ENCODE measurements at regions not wholly inside any gene's neighbourhood (a gene's known extent, or its start where the extent isn't known, plus 50 kb on each side); places are given as distances from the start of the nearest gene placed in this dataset.

DNA sequence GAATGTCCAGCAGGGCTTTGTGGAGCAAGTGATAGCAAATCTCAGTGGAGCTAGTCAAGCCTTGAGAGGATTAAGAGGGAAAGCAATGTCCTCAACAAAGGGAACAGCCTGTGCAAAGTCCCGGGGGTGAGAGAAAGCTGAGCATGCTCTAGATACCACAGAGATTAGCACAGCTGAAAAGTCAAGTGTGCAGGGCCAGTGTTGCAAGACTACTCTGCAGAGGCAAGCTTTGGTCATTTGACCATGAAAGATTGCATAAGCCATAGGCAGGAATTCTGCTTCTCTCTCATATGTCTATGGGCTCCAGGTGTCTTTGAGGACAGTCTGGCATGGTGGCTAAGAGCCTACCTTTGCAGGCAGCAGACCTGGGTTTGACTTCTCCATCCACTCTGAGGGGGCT lies 181.0 kb upstream of the JUN start:
- H3K4me2 ChIP-seq (ENCODE audit: insufficient read depth in 1 of 2, low read depth in 2 of 2, low read length in 2 of 2) = no peak overlapping the region
- H2BK5ac ChIP-seq (ENCODE audit: low read depth, low read length) = no peak overlapping the region
- no peaks in the 10 kb centered on the region for H3K23me2 ChIP-seq (ENCODE audit: low read depth, low read length)
- H3K9me3 ChIP-seq (ENCODE audit: insufficient read depth in 2 of 2, low read depth in 1 of 2, low read length in 1 of 2) = no peaks in the 10 kb centered on the region
- no peak overlapping the region for H3K23ac ChIP-seq (ENCODE audit: insufficient read length)
- no peak overlapping the region for H2AFZ ChIP-seq (ENCODE audit: low read length)
- H3K14ac ChIP-seq (ENCODE audit: insufficient read length) = no peak overlapping the region
- H3K4ac ChIP-seq (replicated peaks; ENCODE audit: insufficient read length, low read depth, low read length) = no peak overlapping the region
- H4K91ac ChIP-seq (replicated peaks; ENCODE audit: insufficient read length, low read length) = no peak overlapping the region
- H3K9ac ChIP-seq (replicated peaks in 1 of 4; ENCODE audit: extremely low read depth in 1 of 4, low read depth in 3 of 4, low read length in 3 of 4) = no peak overlapping the region
- no peaks in the 10 kb centered on the region for H4K20me1 ChIP-seq (replicated peaks in 1 of 2; ENCODE audit: control insufficient read depth in 1 of 2, insufficient read depth in 2 of 2, low read length in 2 of 2)
- ChIA-PET POLR2A (ENCODE audit: partially characterized antibody) (interaction anchor here (0.7 kb wide), 1 partner anchor 15 kb away, joined by 3 read pairs; no protein-coding TSS in a partner anchor), CTCF (ENCODE audit: partially characterized antibody) (no interaction called here)
- no peaks in the 10 kb centered on the region for H3K79me1 ChIP-seq (ENCODE audit: low read depth, low read length)
- TF ChIP-seq SIN3A (conservative IDR thresholded peaks at IDR 0.05 in 1 of 2, IDR thresholded peaks at IDR 0.05 in 1 of 2; ENCODE audit: low read depth in 1 of 2, low read length in 2 of 2) = no peak
- no peak for TF ChIP-seq JUND (IDR thresholded peaks at IDR 0.05; ENCODE audit: low read length)
- no peak for TF ChIP-seq ZNF274 (IDR thresholded peaks at IDR 0.05; ENCODE audit: borderline replicate concordance, extremely low read depth, low read length)
- no peak for TF ChIP-seq BCL11A (IDR thresholded peaks at IDR 0.05; ENCODE audit: low read depth in 2 of 2, low read length in 2 of 2)
- no peak for TF ChIP-seq ASH2L (IDR thresholded peaks at IDR 0.05; ENCODE audit: low read length)
- no peak for TF ChIP-seq SRF (IDR thresholded peaks at IDR 0.05; ENCODE audit: low read depth, low read length)
- no peak for TF ChIP-seq TBP (IDR thresholded peaks at IDR 0.05; ENCODE audit: low read depth, low read length)
- TF ChIP-seq RFX5 (IDR thresholded peaks at IDR 0.05; ENCODE audit: borderline replicate concordance, low read depth, low read length) = no peak
- no peak for TF ChIP-seq SUZ12 (IDR thresholded peaks at IDR 0.05; ENCODE audit: low read length)
- no peak for TF ChIP-seq ATF2 (IDR thresholded peaks at IDR 0.05; ENCODE audit: low read length)
- TF ChIP-seq RNF2 (IDR thresholded peaks at IDR 0.05; ENCODE audit: borderline replicate concordance, low read depth, low read length, missing control alignments, poor library complexity, severe bottlenecking) = no peak
- H2BK120ac ChIP-seq (replicated peaks; ENCODE audit: low read depth, low read length) = no peak overlapping the region
- no peak overlapping the region for H2BK15ac ChIP-seq (ENCODE audit: low read length)
- no peak overlapping the region for H3K4me3 ChIP-seq (ENCODE audit: extremely low read depth in 1 of 4, insufficient read depth in 2 of 4, low read depth in 3 of 4, low read length in 4 of 4)
- H3K36me3 ChIP-seq (ENCODE audit: control insufficient read depth in 2 of 4, insufficient read depth in 4 of 4, low read length in 3 of 4) = no peaks in the 10 kb centered on the region
- H4K5ac ChIP-seq (ENCODE audit: insufficient read length, low read depth, low read length) = no peak overlapping the region
- no peak overlapping the region for H2BK20ac ChIP-seq (ENCODE audit: low read length)
- DNase-seq (ENCODE audit: low read depth in 1 of 2, low spot score in 2 of 2) (no peak), FAIRE-seq (no peak)
- H2AK5ac ChIP-seq (ENCODE audit: low read depth, low read length) = no peak overlapping the region
- WGBS, 2 experiments (ENCODE audit: extremely low coverage in 1 of 2, insufficient coverage in 1 of 2, insufficient read length in 1 of 2, insufficient replicate concordance in 2 of 2, low coverage in 1 of 2, low lambda C conversion rate in 2 of 2, missing lambda C conversion rate in 1 of 2) = 92% methylated on average over 1 of the region's 1 CpG; no CpG with 5 or more reads in 1 of the 2 experiments
- H3K4me1 ChIP-seq (replicated peaks in 1 of 4; ENCODE audit: control insufficient read depth in 3 of 4, insufficient read depth in 4 of 4, low read length in 3 of 4) = no peaks in the 10 kb centered on the region
- no peaks in the 10 kb centered on the region for H3K79me2 ChIP-seq (ENCODE audit: control insufficient read depth in 1 of 2, insufficient read depth in 2 of 2, low read length in 2 of 2)
- H3K27ac ChIP-seq (ENCODE audit: low read depth, low read length) = no peak overlapping the region
- no peaks in the 10 kb centered on the region for H3K27me3 ChIP-seq (replicated peaks in 1 of 4; ENCODE audit: control insufficient read depth in 3 of 4, extremely low read depth in 1 of 4, insufficient read depth in 3 of 4, low read length in 3 of 4)
- H4K8ac ChIP-seq (ENCODE audit: extremely low read depth, insufficient read depth, low read length) = no peak overlapping the region
- no peak overlapping the region for H2BK12ac ChIP-seq (ENCODE audit: low read depth, low read length)
- no peak overlapping the region for H3K18ac ChIP-seq (ENCODE audit: extremely low read depth, low read length)
- H3K56ac ChIP-seq (replicated peaks; ENCODE audit: insufficient read length, low read depth, low read length) = no peak overlapping the region

All from H1 (cell line).